ENCODE measurements at regions not wholly inside any gene's neighbourhood (a gene's known extent, or its start where the extent isn't known, plus 50 kb on each side); places are given as distances from the start of the nearest gene placed in this dataset.

DNA sequence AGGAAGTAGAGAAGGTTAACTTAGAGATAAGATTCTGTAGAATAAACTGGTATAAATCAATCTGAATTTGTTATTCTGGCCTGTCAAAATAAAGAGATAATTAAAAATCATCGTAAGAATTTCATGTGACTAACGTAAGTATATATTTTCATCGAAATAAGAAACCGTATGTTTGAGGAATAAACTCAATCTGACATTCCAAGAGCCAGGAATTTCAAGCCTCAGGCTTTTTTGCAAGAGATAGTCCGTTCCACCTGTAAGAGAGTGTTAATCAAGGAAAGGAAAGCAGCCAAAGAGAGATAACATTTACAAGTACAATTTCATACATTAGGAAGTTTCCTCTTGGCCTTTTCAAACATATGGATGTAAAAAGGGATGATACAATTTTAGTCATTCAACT lies 701.5 kb downstream of the CBLN2 start:
- no peaks in the 10 kb centered on the region for H3K27me3 ChIP-seq

DNA sequence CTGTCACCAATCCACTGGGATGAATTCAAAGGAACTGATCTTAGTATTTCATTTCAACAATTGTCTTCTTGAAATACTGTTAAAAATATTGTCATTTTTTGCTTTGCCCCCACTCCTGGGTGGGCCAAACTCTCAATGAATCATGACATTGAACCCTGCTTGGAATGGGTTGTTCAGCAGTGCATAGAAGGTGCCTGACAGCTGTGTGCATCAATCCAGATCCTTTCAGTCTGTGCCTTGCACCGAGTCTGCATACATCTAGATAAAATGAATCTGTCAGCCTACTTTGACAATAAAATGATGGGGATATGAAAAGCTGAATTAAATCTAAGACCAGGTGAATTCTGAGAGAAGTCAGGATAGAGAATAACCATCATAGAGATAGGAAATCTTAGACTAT lies 706.6 kb downstream of the CBLN2 start:
- Histone ChIP-seq H3K4me2 (no peak overlapping the region), H3K79me2 (no peaks in the 10 kb centered on the region), H3K9me2 (replicated peaks; ENCODE audit: insufficient read depth) (no peaks in the 10 kb centered on the region), H3K36me3 (replicated peaks; ENCODE audit: insufficient read depth, low read depth) (no peaks in the 10 kb centered on the region), H3K9me3 (ENCODE audit: low read depth) (no peaks in the 10 kb centered on the region), H2AFZ (no peak overlapping the region), H3K4me1 (ENCODE audit: insufficient read depth) (no peaks in the 10 kb centered on the region), H3K27me3 (no peaks in the 10 kb centered on the region), H4K20me1 (ENCODE audit: insufficient read depth, poor library complexity, severe bottlenecking) (no peaks in the 10 kb centered on the region), H3K4me3 (no peak overlapping the region), H3K27ac (no peak overlapping the region)
- no peak for DNase-seq (ENCODE audit: low spot score)
- no peak for TF ChIP-seq EZH2phosphoT487 (IDR thresholded peaks at IDR 0.05; ENCODE audit: low read depth, severe bottlenecking, unreplicated experiment)
- TF ChIP-seq, protein P1, sequence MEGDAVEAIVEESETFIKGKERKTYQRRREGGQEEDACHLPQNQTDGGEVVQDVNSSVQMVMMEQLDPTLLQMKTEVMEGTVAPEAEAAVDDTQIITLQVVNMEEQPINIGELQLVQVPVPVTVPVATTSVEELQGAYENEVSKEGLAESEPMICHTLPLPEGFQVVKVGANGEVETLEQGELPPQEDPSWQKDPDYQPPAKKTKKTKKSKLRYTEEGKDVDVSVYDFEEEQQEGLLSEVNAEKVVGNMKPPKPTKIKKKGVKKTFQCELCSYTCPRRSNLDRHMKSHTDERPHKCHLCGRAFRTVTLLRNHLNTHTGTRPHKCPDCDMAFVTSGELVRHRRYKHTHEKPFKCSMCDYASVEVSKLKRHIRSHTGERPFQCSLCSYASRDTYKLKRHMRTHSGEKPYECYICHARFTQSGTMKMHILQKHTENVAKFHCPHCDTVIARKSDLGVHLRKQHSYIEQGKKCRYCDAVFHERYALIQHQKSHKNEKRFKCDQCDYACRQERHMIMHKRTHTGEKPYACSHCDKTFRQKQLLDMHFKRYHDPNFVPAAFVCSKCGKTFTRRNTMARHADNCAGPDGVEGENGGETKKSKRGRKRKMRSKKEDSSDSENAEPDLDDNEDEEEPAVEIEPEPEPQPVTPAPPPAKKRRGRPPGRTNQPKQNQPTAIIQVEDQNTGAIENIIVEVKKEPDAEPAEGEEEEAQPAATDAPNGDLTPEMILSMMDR (IDR thresholded peaks at IDR 0.05; ENCODE audit: poor library complexity), result no peak
- no peak for TF ChIP-seq EZH2 (IDR thresholded peaks at IDR 0.05; ENCODE audit: borderline replicate concordance)
- 77% methylated on average over 1 of the region's 1 CpG for WGBS (ENCODE audit: low lambda C conversion rate, missing lambda C conversion rate)

More for the DNA sequence above, 701.5 kb downstream of the CBLN2 start:
- Histone ChIP-seq H4K20me1 (ENCODE audit: insufficient read depth, poor library complexity, severe bottlenecking) (no peaks in the 10 kb centered on the region), H3K9me2 (replicated peaks; ENCODE audit: insufficient read depth) (no peaks in the 10 kb centered on the region), H3K36me3 (replicated peaks; ENCODE audit: insufficient read depth, low read depth) (no peaks in the 10 kb centered on the region), H3K4me3 (no peak overlapping the region), H2AFZ (no peak overlapping the region), H3K4me2 (no peak overlapping the region), H3K27ac (no peak overlapping the region), H3K9me3 (ENCODE audit: low read depth) (no peaks in the 10 kb centered on the region), H3K79me2 (no peaks in the 10 kb centered on the region), H3K4me1 (ENCODE audit: insufficient read depth) (no peaks in the 10 kb centered on the region)
- 84% methylated on average over 5 of the region's 5 CpGs for WGBS (ENCODE audit: low lambda C conversion rate, missing lambda C conversion rate)
- DNase-seq (ENCODE audit: low spot score), result no peak
- TF ChIP-seq EZH2 (IDR thresholded peaks at IDR 0.05; ENCODE audit: borderline replicate concordance) (no peak), EZH2phosphoT487 (IDR thresholded peaks at IDR 0.05; ENCODE audit: low read depth, severe bottlenecking, unreplicated experiment) (no peak)
- TF ChIP-seq, protein P1 (IDR thresholded peaks at IDR 0.05; ENCODE audit: poor library complexity), result no peak

DNA sequence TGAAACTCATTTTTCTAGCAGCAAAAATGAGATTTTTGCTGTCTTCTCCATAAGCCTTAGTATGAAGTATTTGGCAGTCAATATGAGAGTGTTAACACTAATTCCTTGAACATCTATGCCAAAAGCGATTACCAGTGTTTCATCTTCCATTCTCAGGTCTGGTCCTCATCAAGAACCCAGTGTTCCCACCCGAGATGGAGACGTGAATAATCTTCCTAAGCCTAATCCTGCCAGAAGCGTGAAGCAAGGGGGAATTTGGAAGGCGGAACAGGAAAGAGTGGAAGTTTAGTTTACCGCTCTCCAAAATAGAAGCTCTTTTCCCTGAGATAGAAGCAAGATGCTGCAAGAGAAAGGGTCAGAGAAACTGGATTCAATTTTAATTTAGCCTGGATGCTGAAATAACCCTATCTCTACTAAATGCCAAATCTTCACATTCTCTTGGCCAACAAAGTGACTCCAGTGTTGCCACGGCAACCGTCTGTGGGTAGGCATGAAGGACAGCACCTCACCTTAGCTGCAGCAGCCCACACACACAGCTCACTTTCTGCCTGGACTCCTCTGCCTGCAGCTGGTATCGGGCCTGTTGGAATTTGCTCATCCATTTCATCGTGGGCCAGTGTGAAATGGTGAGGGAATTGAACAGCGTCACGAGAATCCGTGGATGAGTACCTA lies 711.1 kb downstream of the CBLN2 start:
- H3K4me1 ChIP-seq (ENCODE audit: insufficient read depth), result no peaks in the 10 kb centered on the region
- H2AFZ ChIP-seq, result no peak overlapping the region
- TF ChIP-seq, protein P1 (IDR thresholded peaks at IDR 0.05; ENCODE audit: poor library complexity), result no peak
- TF ChIP-seq EZH2phosphoT487 (IDR thresholded peaks at IDR 0.05; ENCODE audit: low read depth, severe bottlenecking, unreplicated experiment) (no peak), EZH2 (IDR thresholded peaks at IDR 0.05; ENCODE audit: borderline replicate concordance) (no peak)
- no peaks in the 10 kb centered on the region for H3K36me3 ChIP-seq (replicated peaks; ENCODE audit: insufficient read depth, low read depth)
- H4K20me1 ChIP-seq (ENCODE audit: insufficient read depth, poor library complexity, severe bottlenecking), result no peaks in the 10 kb centered on the region
- H3K4me2 ChIP-seq, result no peak overlapping the region
- H3K27me3 ChIP-seq, result no peaks in the 10 kb centered on the region
- no peak for DNase-seq (ENCODE audit: low spot score)
- H3K79me2 ChIP-seq, result no peaks in the 10 kb centered on the region
- no peak overlapping the region for H3K27ac ChIP-seq
- no peaks in the 10 kb centered on the region for H3K9me3 ChIP-seq (ENCODE audit: low read depth)
- H3K4me3 ChIP-seq, result no peak overlapping the region
- 90% methylated on average over 13 of the region's 13 CpGs for WGBS (ENCODE audit: low lambda C conversion rate, missing lambda C conversion rate)
- no peaks in the 10 kb centered on the region for H3K9me2 ChIP-seq (replicated peaks; ENCODE audit: insufficient read depth)
